Endothelial cell of umbilical vein (primary cell): ENCODE measurements at regions not wholly inside any gene's neighbourhood (a gene's known extent, or its start where the extent isn't known, plus 50 kb on each side); places are given as distances from the start of the nearest gene placed in this dataset.

Experiments
- BruUV-seq: library from RNA; stranded (reverse); fragments of 400-500 nt; replicated peaks from 2 replicates; lab custom pipeline; 2021; lab: Mats Ljungman, UMichigan
- CTCF ChIA-PET: fragments of 300-600, 350-600 bp; sonication (Branson Sonifier 250); formaldehyde crosslinking; loops from one replicate; lab custom pipeline; 2021; ENCODE audit warnings: antibody characterized with exemption, inconsistent platforms; lab: Charles Lee
- POLR2A ChIA-PET: fragments of 300-600, 350-600 bp; sonication (Branson Sonifier 250); formaldehyde crosslinking; loops from one replicate; lab custom pipeline; 2021; ENCODE audit warnings: antibody characterized with exemption, inconsistent platforms; lab: Charles Lee
- DNase-seq: peaks from one replicate; pipeline ENCODE4 v3.0.0-alpha.2; 2011; ENCODE audit warnings: low read depth, low spot score
- FAIRE-seq: peaks from 2 replicates; lab custom pipeline; 2011; peaks lifted over from hg19 to GRCh38; lab: Jason Lieb, UNC
- H2AFZ ChIP-seq: 2 replicates; pipeline ENCODE4 v1.6.0; 2012; ENCODE audit warnings: low read depth, low read length, control low read depth, inconsistent platforms
- H3K27ac ChIP-seq: 2 replicates; pipeline ENCODE4 v1.5.1; 2011; ENCODE audit warnings: low read depth, mild to moderate bottlenecking, control low read depth, low read length, moderate library complexity; ENCODE audit not compliant: insufficient read depth
- H3K27me3 ChIP-seq, 2 experiments: 2 replicates each; pipeline versions ENCODE4 v1.6.0 to v1.6.1; 2011; ENCODE audit warnings: low read length in 2 of 2, mixed read lengths in 1 of 2; ENCODE audit not compliant: control insufficient read depth in 2 of 2, insufficient read depth in 2 of 2
- H3K36me3 ChIP-seq, 2 experiments: 2 replicates in 1 of 2; 3 replicates in 1 of 2; pipeline ENCODE4 v1.5.1; 2011; ENCODE audit warnings: low read length in 2 of 2, mild to moderate bottlenecking in 1 of 2, moderate library complexity in 1 of 2; ENCODE audit not compliant: control insufficient read depth in 2 of 2, insufficient read depth in 2 of 2; ENCODE audit errors: extremely low read depth in 1 of 2
- H3K4me1 ChIP-seq: 3 replicates; pipeline ENCODE4 v1.5.1; 2011; ENCODE audit warnings: mild to moderate bottlenecking, low read length; ENCODE audit not compliant: control insufficient read depth, insufficient read depth; ENCODE audit errors: extremely low read depth
- H3K4me2 ChIP-seq: 2 replicates; pipeline ENCODE4 v1.6.1; 2011; ENCODE audit warnings: low read length, control low read depth, mixed read lengths; ENCODE audit not compliant: insufficient read depth
- H3K4me3 ChIP-seq, 3 experiments: fragments of 200-600 bp in 1 of 3; sonication (generic), shearing (Covaris generic) in 1 of 3; replicated peaks in 1 of 3; 2 replicates each; pipeline ENCODE4 v1.5.1; 2011 to 2016; ENCODE audit warnings: control low read depth in 3 of 3, low read length in 3 of 3, mild to moderate bottlenecking in 2 of 3, inconsistent platforms in 1 of 3, low read depth in 1 of 3, moderate library complexity in 1 of 3; ENCODE audit not compliant: insufficient read depth in 1 of 3
- H3K79me2 ChIP-seq: 2 replicates; pipeline ENCODE4 v1.6.0; 2012; ENCODE audit warnings: low read length, inconsistent platforms; ENCODE audit not compliant: control insufficient read depth, insufficient read depth
- H3K9ac ChIP-seq: replicated peaks from 2 replicates; pipeline ENCODE3; 2011; ENCODE audit warnings: low read length, control low read depth; ENCODE audit not compliant: insufficient read depth; ENCODE audit errors: extremely low read depth
- H3K9me1 ChIP-seq: replicated peaks from 3 replicates; pipeline ENCODE4 v1.6.0; 2011; ENCODE audit warnings: mild to moderate bottlenecking, low read length; ENCODE audit not compliant: control insufficient read depth, insufficient read depth; ENCODE audit errors: extremely low read depth
- H3K9me3 ChIP-seq: replicated peaks from 2 replicates; pipeline ENCODE4 v1.5.1; 2012; ENCODE audit warnings: low read length, inconsistent platforms; ENCODE audit not compliant: control insufficient read depth, insufficient read depth
- H4K20me1 ChIP-seq: replicated peaks from 2 replicates; pipeline ENCODE3; 2011; ENCODE audit warnings: mild to moderate bottlenecking, low read length; ENCODE audit not compliant: control insufficient read depth, insufficient read depth; ENCODE audit errors: extremely low read depth
- CTCF ChIP-seq, 2 donors: IDR thresholded peaks; 1 replicate in 1 of 2; 2 replicates in 1 of 2; pipeline ENCODE4 v1.5.1; 2011; ENCODE audit warnings: low read length in 2 of 2, mild to moderate bottlenecking in 2 of 2, moderate library complexity in 2 of 2, control low read depth in 1 of 2, inconsistent platforms in 1 of 2, low read depth in 1 of 2; ENCODE audit not compliant: insufficient read depth in 1 of 2; ENCODE audit errors: extremely low read depth in 1 of 2
- EZH2 ChIP-seq: IDR thresholded peaks from 2 replicates; pipeline ENCODE4 v1.6.1; 2012; ENCODE audit warnings: borderline replicate concordance, low read depth, mild to moderate bottlenecking, moderate library complexity, low read length, inconsistent platforms; ENCODE audit not compliant: severe bottlenecking
- GATA2 ChIP-seq: IDR thresholded peaks from 2 replicates; pipeline ENCODE4 v1.7.0; 2011; ENCODE audit warnings: low read depth, mild to moderate bottlenecking, moderate library complexity, mixed read lengths, low read length; ENCODE audit not compliant: insufficient read length, insufficient read depth
- JUN ChIP-seq: IDR thresholded peaks from 2 replicates; pipeline ENCODE4 v1.6.1; 2011; ENCODE audit warnings: borderline replicate concordance, low read depth; ENCODE audit not compliant: insufficient read length, insufficient read depth
- MAX ChIP-seq: IDR thresholded peaks from 2 replicates; pipeline ENCODE4 v1.6.1; 2011; ENCODE audit not compliant: insufficient read depth, insufficient read length
- MYC ChIP-seq: IDR thresholded peaks from one replicate; pipeline ENCODE4 v1.6.1; 2011; ENCODE audit warnings: mild to moderate bottlenecking, low read depth, low read length
- POLR2A ChIP-seq: IDR thresholded peaks from 2 replicates; pipeline ENCODE4 v1.6.1; 2012; ENCODE audit warnings: low read depth, mild to moderate bottlenecking, control low read depth, low read length
- dilution Hi-C: fragments of 300-500 bp; cut with MboI; formaldehyde crosslinking; loops from one replicate; pipeline ENCODE4 v1.15.0; 2019; ENCODE audit warnings: low sequenced_read_pairs; ENCODE audit not compliant: extremely low pct_ligation_motif_present
- intact Hi-C: fragments of 100-400 bp; cut with micrococcal nuclease; formaldehyde crosslinking; loops from one replicate; pipeline ENCODE4 v1.10.0; 2022

- Histone ChIP-seq H4K20me1 (no peaks in the 10 kb centered on the region), H3K4me2 (no peak overlapping the region), H2AFZ (no peak overlapping the region), H3K79me2 (no peaks in the 10 kb centered on the region), H3K27ac (no peak overlapping the region), H3K9me1 (no peaks in the 10 kb centered on the region), H3K36me3 (no peaks in the 10 kb centered on the region), H3K4me1 (no peaks in the 10 kb centered on the region), H3K4me3 (no peak overlapping the region), H3K9me3 (peaks cover 7% of the 10 kb centered on the region), H3K9ac (no peak overlapping the region), H3K27me3 (no peaks in the 10 kb centered on the region)
- CTCF ChIA-PET, result no interaction called here
- FAIRE-seq (no peak), DNase-seq (no peak)
- dilution Hi-C loops (no loop called here), intact Hi-C loops (no loop called here)
- POLR2A ChIA-PET, result no interaction called here
- TF ChIP-seq GATA2 (no peak), MYC (no peak), EZH2 (no peak), MAX (no peak), CTCF (IDR thresholded peaks at IDR 0.05; ENCODE audit: extremely low read depth in 1 of 2, insufficient read depth in 1 of 2, low read depth in 1 of 2, low read length in 2 of 2) (no peak)
- BruUV-seq, result no TSS peak
Measured at GRCh38 chr15:21269121-21269520, 171.2 kb downstream of the POTEB3 start.

GRCh38 chr15:21268436-21268940 lies 171.8 kb downstream of the POTEB3 start:
- no peak overlapping the region for H3K27ac ChIP-seq
- H3K4me1 ChIP-seq, result no peaks in the 10 kb centered on the region
- TF ChIP-seq JUN (no peak), MAX (no peak), MYC (no peak), EZH2 (no peak), POLR2A (no peak)
- no peak overlapping the region for H3K9ac ChIP-seq
- intact Hi-C loops, result no loop called here
- no TSS peak for BruUV-seq
- H3K4me2 ChIP-seq, result no peak overlapping the region
- H3K9me1 ChIP-seq, result no peaks in the 10 kb centered on the region
- ChIA-PET CTCF (no interaction called here), POLR2A (no interaction called here)
- FAIRE-seq, result no peak
- peaks cover 7% of the 10 kb centered on the region for H3K9me3 ChIP-seq
- dilution Hi-C loops, result no loop called here
- no peaks in the 10 kb centered on the region for H3K27me3 ChIP-seq
- H3K4me3 ChIP-seq, result no peak overlapping the region
- no peak for DNase-seq
- no peak overlapping the region for H2AFZ ChIP-seq
- no peaks in the 10 kb centered on the region for H3K36me3 ChIP-seq
- H4K20me1 ChIP-seq, result no peaks in the 10 kb centered on the region
- H3K79me2 ChIP-seq, result no peaks in the 10 kb centered on the region
